Progenitor cell of endocrine pancreas (in vitro differentiated cells): ENCODE measurements at regions not wholly inside any gene's neighbourhood (a gene's known extent, or its start where the extent isn't known, plus 50 kb on each side); places are given as distances from the start of the nearest gene placed in this dataset.

Source experiments
- DNase-seq: peaks from one replicate; pipeline ENCODE4 v3.0.0; 2021; ENCODE audit warnings: low spot score; ENCODE audit not compliant: unreplicated experiment
- H3K27ac Mint-ChIP-seq: 2 replicates; pipeline ENCODE4 v1.8.0; 2021; ENCODE audit warnings: mild to moderate bottlenecking, moderate library complexity, mixed read lengths
- H3K27me3 Mint-ChIP-seq: 2 replicates; pipeline ENCODE4 v1.8.0; 2021; ENCODE audit warnings: mixed read lengths
- H3K36me3 Mint-ChIP-seq: 2 replicates; pipeline ENCODE4 v1.8.0; 2022; ENCODE audit warnings: mixed read lengths; ENCODE audit not compliant: insufficient read depth
- H3K4me1 Mint-ChIP-seq: 2 replicates; pipeline ENCODE4 v1.8.0; 2021; ENCODE audit warnings: low read depth, mixed read lengths
- H3K4me3 Mint-ChIP-seq: 2 replicates; pipeline ENCODE4 v1.8.0; 2021; ENCODE audit warnings: low read depth, mild to moderate bottlenecking, moderate library complexity, mixed read lengths
- H3K9me3 Mint-ChIP-seq: 2 replicates; pipeline ENCODE4 v1.8.0; 2021; ENCODE audit warnings: low read depth, mixed read lengths
- TF ChIP-seq, protein P1 (sequence below): fragments of 200-600 bp; sonication (generic); IDR thresholded peaks from one replicate; pipeline ENCODE4 v1.5.0; 2021; ENCODE audit warnings: antibody characterized with exemption, mild to moderate bottlenecking; ENCODE audit not compliant: unreplicated experiment

DNA sequence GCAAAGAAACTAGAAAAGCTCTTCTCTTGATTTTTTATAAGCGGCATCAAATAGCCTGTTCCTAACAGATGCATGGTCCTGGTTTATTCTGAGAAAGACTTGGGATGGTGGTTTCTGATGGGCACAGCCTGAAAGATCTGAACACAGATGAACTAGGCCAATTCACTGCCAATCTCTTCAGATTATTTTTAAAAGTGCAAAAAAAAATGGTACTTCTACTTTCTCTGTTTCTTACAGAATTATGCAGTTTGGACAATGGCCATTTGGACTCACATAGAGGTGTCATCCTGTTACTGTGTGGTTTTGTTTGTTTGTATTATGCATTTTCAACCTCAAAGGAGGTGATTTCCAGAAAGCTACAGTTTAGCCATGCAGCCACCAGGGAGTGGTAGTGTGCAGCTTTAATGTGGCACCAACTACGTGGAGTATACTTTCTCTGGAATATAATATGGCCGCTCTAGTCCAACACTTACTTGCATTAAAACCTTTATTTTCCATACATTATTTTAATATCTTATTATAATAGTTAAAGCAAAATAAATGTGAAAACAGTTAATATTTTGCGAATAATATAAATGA is 469.8 kb upstream of the KIRREL3 start:
- DNase-seq, result no peak
- H3K9me3 Mint-ChIP-seq, result no peaks in the 10 kb centered on the region
- H3K27me3 Mint-ChIP-seq, result peaks cover 26% of the 10 kb centered on the region
- no peaks in the 10 kb centered on the region for H3K4me1 Mint-ChIP-seq
- no peaks in the 10 kb centered on the region for H3K36me3 Mint-ChIP-seq
- H3K4me3 Mint-ChIP-seq, result no peak overlapping the region
- H3K27ac Mint-ChIP-seq, result no peak overlapping the region
- TF ChIP-seq, protein P1, sequence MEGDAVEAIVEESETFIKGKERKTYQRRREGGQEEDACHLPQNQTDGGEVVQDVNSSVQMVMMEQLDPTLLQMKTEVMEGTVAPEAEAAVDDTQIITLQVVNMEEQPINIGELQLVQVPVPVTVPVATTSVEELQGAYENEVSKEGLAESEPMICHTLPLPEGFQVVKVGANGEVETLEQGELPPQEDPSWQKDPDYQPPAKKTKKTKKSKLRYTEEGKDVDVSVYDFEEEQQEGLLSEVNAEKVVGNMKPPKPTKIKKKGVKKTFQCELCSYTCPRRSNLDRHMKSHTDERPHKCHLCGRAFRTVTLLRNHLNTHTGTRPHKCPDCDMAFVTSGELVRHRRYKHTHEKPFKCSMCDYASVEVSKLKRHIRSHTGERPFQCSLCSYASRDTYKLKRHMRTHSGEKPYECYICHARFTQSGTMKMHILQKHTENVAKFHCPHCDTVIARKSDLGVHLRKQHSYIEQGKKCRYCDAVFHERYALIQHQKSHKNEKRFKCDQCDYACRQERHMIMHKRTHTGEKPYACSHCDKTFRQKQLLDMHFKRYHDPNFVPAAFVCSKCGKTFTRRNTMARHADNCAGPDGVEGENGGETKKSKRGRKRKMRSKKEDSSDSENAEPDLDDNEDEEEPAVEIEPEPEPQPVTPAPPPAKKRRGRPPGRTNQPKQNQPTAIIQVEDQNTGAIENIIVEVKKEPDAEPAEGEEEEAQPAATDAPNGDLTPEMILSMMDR, result peak; percentile 49

DNA sequence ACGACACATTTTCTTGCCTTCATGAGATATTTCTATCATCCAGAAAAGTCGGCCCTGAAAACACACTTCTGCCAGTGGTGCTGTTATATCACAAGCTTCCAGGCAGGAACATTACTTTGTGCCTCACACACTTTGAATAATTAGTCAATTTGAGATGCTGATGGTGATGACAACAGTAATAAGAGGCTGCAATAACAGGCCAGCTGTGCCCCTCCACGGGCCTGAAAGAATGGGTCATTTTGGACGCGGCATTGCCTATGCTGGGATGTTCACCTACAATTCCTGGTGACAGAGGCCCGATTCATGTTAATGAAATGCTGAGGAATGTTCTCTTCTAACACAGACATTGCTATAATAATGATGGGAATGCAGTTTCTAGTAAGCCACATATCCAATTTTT is 463.8 kb upstream of the KIRREL3 start:
- H3K4me1 Mint-ChIP-seq, result peaks cover 10% of the 10 kb centered on the region
- no peaks in the 10 kb centered on the region for H3K36me3 Mint-ChIP-seq
- DNase-seq, result no peak
- peaks cover 27% of the 10 kb centered on the region for H3K27me3 Mint-ChIP-seq
- TF ChIP-seq, protein P1, result no peak
- H3K9me3 Mint-ChIP-seq, result no peaks in the 10 kb centered on the region
- H3K27ac Mint-ChIP-seq, result no peak overlapping the region
- no peak overlapping the region for H3K4me3 Mint-ChIP-seq

DNA sequence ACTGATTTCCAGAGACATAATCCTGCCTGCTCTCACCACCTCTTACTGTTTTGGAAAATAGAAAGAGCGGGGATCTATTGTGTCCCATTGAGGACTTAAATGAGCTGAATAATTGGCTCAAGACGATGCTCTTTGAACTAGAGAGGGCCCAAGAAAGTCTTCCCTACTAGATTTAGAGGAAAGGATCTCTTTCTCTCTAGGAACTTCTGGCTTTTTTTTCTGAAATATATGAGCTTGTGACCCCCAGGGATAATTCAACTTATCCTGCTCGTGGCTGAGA is 461.4 kb upstream of the KIRREL3 start:
- no peak for DNase-seq
- TF ChIP-seq, protein P1, result no peak
- H3K9me3 Mint-ChIP-seq, result no peaks in the 10 kb centered on the region
- no peaks in the 10 kb centered on the region for H3K36me3 Mint-ChIP-seq
- H3K27me3 Mint-ChIP-seq, result peaks cover 18% of the 10 kb centered on the region
- peaks cover 10% of the 10 kb centered on the region for H3K4me1 Mint-ChIP-seq
- H3K4me3 Mint-ChIP-seq, result no peak overlapping the region
- no peak overlapping the region for H3K27ac Mint-ChIP-seq

DNA sequence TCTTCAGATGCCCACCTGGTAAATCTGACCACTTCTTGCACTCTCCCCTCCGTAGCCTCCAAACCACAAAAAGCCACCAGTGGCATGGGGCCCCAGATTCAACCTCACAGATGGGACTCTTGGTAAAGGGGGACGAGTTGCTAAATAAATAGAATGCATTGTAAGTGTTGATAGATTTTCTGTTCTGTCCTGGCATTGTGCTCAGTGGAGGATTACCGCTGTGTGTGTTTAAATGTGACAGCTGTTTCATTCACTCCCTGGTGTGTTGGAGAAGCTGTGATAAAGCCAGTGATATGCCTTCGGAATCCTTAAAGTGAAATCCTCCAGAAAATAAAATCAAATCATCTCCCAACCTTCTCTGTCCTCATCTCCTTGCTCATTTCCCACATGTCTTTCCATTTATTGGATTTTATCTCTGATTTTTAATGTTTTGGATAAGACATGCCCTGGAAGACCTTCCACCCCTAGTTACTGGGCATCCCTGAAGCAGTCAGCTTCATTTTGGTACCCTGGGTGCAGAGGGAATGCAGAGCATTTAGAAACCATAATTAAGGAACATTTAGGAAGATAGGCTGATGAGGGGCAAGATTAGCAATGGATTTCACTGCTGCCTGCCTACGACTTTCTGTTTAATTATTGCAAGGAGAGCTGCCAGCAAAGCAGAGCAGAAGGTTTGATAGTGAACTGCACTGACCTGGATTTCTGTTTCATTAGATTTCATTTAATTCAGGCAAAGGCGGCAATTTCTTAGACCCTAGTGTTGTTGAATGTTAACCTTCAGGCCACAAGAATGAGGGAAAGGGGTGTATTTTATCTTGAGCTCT is 460.9 kb upstream of the KIRREL3 start:
- Mint-ChIP-seq H3K4me1 (peaks cover 10% of the 10 kb centered on the region), H3K27me3 (peaks cover 15% of the 10 kb centered on the region), H3K36me3 (no peaks in the 10 kb centered on the region), H3K4me3 (no peak overlapping the region), H3K27ac (no peak overlapping the region), H3K9me3 (no peaks in the 10 kb centered on the region)
- TF ChIP-seq, protein P1, result no peak
- DNase-seq, result no peak

DNA sequence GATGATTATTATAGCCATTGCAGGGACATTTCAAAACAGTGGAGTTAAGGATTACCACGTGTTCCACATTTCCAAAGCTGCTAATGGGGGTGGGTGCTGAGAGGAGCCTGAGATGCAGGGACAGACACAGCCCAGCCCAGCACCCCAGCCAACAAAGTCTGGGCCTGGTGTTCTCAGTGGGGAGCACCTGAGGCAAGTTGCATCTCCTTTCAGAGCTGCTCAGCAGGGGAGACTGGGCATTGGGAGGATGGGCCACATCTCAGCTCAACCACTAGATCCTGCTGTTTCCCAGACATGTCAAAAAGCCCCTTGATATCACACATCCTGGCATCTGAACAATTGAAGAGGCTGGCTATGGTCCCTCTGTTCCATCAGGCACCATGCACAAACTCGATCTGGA is 458.0 kb upstream of the KIRREL3 start:
- peaks cover 12% of the 10 kb centered on the region for H3K27me3 Mint-ChIP-seq
- H3K9me3 Mint-ChIP-seq, result no peaks in the 10 kb centered on the region
- no peaks in the 10 kb centered on the region for H3K36me3 Mint-ChIP-seq
- TF ChIP-seq, protein P1, result no peak
- no peak overlapping the region for H3K4me3 Mint-ChIP-seq
- H3K4me1 Mint-ChIP-seq, result peaks cover 24% of the 10 kb centered on the region
- no peak for DNase-seq
- H3K27ac Mint-ChIP-seq, result no peak overlapping the region
